ENCODE measurements at regions not wholly inside any gene's neighbourhood (a gene's known extent, or its start where the extent isn't known, plus 50 kb on each side); places are given as distances from the start of the nearest gene placed in this dataset.
"Not testable (repeated sequence)": the region's sequence is repeated elsewhere in the genome, so short reads cannot be mapped to it uniquely, and the experiment has no call there.

- no peak for TF ChIP-seq CTCF (conservative IDR thresholded peaks at IDR 0.05; ENCODE audit: low read depth, low read length)
- no peak for DNase-seq (ENCODE audit: low read depth)
- no peak overlapping the region for H3K4me3 ChIP-seq (ENCODE audit: low read depth, low read length)
These were observed 69.5 kb upstream of the PSME4 start for GRCh38 chr2:54040250-54040649.

DNA sequence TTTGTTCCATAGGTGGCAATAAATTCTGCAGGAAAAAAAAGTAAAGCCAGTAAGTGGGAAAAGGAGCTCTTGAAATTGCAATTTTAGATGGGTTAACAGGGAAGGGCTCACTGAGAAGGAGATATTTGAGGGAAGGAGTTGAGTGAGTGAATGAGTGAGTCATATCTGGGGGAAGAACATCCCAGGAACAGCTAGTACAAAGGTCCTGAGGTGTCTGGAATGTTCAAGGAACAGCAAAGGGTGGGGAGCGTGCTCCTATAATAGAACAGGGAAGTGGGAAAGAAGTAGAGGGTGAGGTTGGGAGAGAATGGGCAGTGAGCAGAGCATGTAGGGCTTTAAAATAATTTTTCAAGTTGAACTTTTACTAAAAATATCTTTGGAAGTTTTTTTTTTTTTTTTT lies 68.0 kb upstream of the PSME4 start:
- no peak overlapping the region for H3K4me3 ChIP-seq (ENCODE audit: low read depth, low read length)
- no peak for DNase-seq (ENCODE audit: low read depth)
- TF ChIP-seq CTCF (conservative IDR thresholded peaks at IDR 0.05; ENCODE audit: low read depth, low read length) = no peak

GRCh38 chr2:54031288-54031687 lies 60.5 kb upstream of the PSME4 start:
- not testable (repeated sequence) for DNase-seq (ENCODE audit: low read depth); H3K4me3 ChIP-seq (ENCODE audit: low read depth, low read length)

GRCh38 chr2:54030806-54031205 lies 60.0 kb upstream of the PSME4 start:
- DNase-seq (ENCODE audit: low read depth) = no peak
- H3K4me3 ChIP-seq (ENCODE audit: low read depth, low read length) = no peak overlapping the region
- TF ChIP-seq CTCF (conservative IDR thresholded peaks at IDR 0.05; ENCODE audit: low read depth, low read length) = no peak

DNA sequence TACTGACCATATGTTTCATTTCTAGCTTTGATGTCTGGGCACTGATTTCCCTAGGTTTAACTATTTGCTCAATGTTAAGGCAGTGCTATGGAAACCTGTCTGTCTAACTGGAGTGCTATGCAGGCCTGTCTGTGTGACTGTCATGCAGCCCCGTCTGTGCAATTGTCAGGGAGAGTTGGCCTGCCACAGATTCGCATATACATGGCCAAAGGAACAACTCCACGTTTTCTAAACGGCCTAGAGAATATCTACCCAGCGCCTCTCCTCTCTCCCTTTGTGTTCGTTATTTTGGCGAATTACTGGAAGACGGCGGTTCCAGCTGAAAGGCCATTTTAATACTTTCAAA lies 59.6 kb upstream of the PSME4 start:
- no peak overlapping the region for H3K4me3 ChIP-seq (ENCODE audit: low read depth, low read length)
- DNase-seq (ENCODE audit: low read depth) = no peak
- TF ChIP-seq CTCF (conservative IDR thresholded peaks at IDR 0.05; ENCODE audit: low read depth, low read length) = no peak

GRCh38 chr2:54029721-54030395 lies 59.1 kb upstream of the PSME4 start:
- H3K4me3 ChIP-seq (ENCODE audit: low read depth, low read length) = no peak overlapping the region
- no peak for TF ChIP-seq CTCF (conservative IDR thresholded peaks at IDR 0.05; ENCODE audit: low read depth, low read length)
- DNase-seq (ENCODE audit: low read depth) = no peak

GRCh38 chr2:54025463-54026075 lies 54.8 kb upstream of the PSME4 start:
- DNase-seq (ENCODE audit: low read depth); H3K4me3 ChIP-seq (ENCODE audit: low read depth, low read length): not testable (repeated sequence)

- no peak for TF ChIP-seq CTCF (conservative IDR thresholded peaks at IDR 0.05; ENCODE audit: low read depth, low read length)
- no peak overlapping the region for H3K4me3 ChIP-seq (ENCODE audit: low read depth, low read length)
- DNase-seq (ENCODE audit: low read depth) = no peak
These were observed 53.8 kb upstream of the PSME4 start for GRCh38 chr2:54024576-54024975.

Measured in choroid plexus epithelial cell (primary cell).